ENCODE measurements at regions not wholly inside any gene's neighbourhood (a gene's known extent, or its start where the extent isn't known, plus 50 kb on each side); places are given as distances from the start of the nearest gene placed in this dataset.
"Not testable (repeated sequence)": the region's sequence is repeated elsewhere in the genome, so short reads cannot be mapped to it uniquely, and the experiment has no call there.

- DNase-seq (no peak), ATAC-seq (replicated peaks in 1 of 4) (no peak)
- H3K36me3 ChIP-seq (ENCODE audit: control insufficient read depth in 2 of 2, extremely low read depth in 1 of 2, insufficient read depth in 1 of 2, low read length in 1 of 2): no peaks in the 10 kb centered on the region
- H3K27ac ChIP-seq (ENCODE audit: low read length): no peak overlapping the region
- no peaks in the 10 kb centered on the region for H3K36me3 Mint-ChIP-seq
- H3K4me1 Mint-ChIP-seq: no peaks in the 10 kb centered on the region
- H3K9me3 ChIP-seq: no peaks in the 10 kb centered on the region
- peaks cover 4 to 6% (median 4%) of the 10 kb centered on the region in 3 donors for H3K9me3 Mint-ChIP-seq
- no peak overlapping the region for H3K4me3 ChIP-seq (ENCODE audit: control insufficient read depth in 1 of 2, extremely low read depth in 1 of 2, low read length in 1 of 2)
- no peaks in the 10 kb centered on the region for H3K27me3 ChIP-seq (replicated peaks in 1 of 2; ENCODE audit: control insufficient read depth in 2 of 2, extremely low read depth in 1 of 2, insufficient read depth in 2 of 2, low read length in 1 of 2)
- WGBS (ENCODE audit: insufficient coverage): 94% methylated on average over 31 of the region's 31 CpGs
- ChIA-PET POLR2A (no interaction called here), CTCF (no interaction called here)
- H3K4me3 Mint-ChIP-seq: no peak overlapping the region
- no peaks in the 10 kb centered on the region for H3K27me3 Mint-ChIP-seq
- no peak overlapping the region for H3K27ac Mint-ChIP-seq
- no peaks in the 10 kb centered on the region for H3K4me1 ChIP-seq (ENCODE audit: control insufficient read depth in 1 of 2, extremely low read depth in 1 of 2, insufficient read depth in 2 of 2, low read length in 2 of 2)
Measured at GRCh38 chr2:183892315-183892941, 705.9 kb upstream of the ZNF804A start.

DNA sequence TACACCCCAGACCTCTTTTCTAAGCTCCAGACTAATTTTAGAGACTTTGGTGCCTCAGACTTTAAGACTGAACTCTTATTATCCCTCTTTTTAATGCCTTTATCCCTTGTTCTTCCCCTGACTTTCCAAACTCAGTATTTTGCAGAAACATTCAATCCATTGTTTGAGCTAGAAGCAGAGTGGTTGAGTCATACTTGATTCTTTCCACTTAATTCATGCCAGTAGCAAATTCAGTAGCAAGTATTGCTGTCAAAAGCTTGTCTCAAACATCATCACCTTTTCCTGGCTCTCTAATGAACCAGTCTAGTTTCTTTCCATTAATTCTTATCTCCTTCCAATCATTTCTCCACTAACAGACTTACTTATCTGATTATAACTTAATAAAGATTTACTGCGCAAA, 699.7 kb upstream of the ZNF804A start:
- DNase-seq (no peak), ATAC-seq (replicated peaks in 1 of 4) (no peak)
- Histone ChIP-seq H3K4me1 (ENCODE audit: control insufficient read depth in 1 of 2, extremely low read depth in 1 of 2, insufficient read depth in 2 of 2, low read length in 2 of 2) (no peaks in the 10 kb centered on the region), H3K27me3 (replicated peaks in 1 of 2; ENCODE audit: control insufficient read depth in 2 of 2, extremely low read depth in 1 of 2, insufficient read depth in 2 of 2, low read length in 1 of 2) (no peaks in the 10 kb centered on the region), H3K4me3 (ENCODE audit: control insufficient read depth in 1 of 2, extremely low read depth in 1 of 2, low read length in 1 of 2) (no peak overlapping the region), H3K27ac (ENCODE audit: low read length) (no peak overlapping the region), H3K36me3 (ENCODE audit: control insufficient read depth in 2 of 2, extremely low read depth in 1 of 2, insufficient read depth in 1 of 2, low read length in 1 of 2) (no peaks in the 10 kb centered on the region), H3K9me3 (no peaks in the 10 kb centered on the region)
- Mint-ChIP-seq H3K27ac (no peak overlapping the region), H3K36me3 (no peaks in the 10 kb centered on the region), H3K9me3 (peaks cover 6 to 10% (median 9%) of the 10 kb centered on the region in 3 donors), H3K27me3 (no peaks in the 10 kb centered on the region), H3K4me1 (no peaks in the 10 kb centered on the region), H3K4me3 (no peak overlapping the region)
- no CpG with 5 or more reads among the region's 1 CpG for WGBS (ENCODE audit: insufficient coverage)
- ChIA-PET POLR2A (no interaction called here), CTCF (no interaction called here)

DNA sequence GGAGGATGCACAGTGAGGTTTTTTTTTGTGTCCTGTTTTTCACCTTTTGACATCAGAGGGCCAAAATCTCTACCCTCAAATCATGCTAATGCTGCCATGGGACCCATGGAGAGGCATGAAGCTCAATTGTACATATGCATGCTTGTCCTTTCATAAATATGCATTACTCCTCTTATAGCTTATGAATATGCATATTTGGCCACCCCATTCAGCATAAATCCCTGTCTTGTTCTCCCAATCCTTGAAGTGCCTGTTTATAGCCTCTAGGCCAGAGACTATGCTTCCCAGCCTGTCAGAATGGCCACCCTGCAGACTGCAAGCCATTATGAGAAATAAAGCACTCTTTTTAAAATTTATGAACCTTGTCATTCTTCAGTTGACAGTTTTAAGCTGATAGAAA, 696.4 kb upstream of the ZNF804A start:
- Mint-ChIP-seq H3K9me3 (peaks cover 3 to 10% (median 7%) of the 10 kb centered on the region in 3 donors), H3K27me3 (no peaks in the 10 kb centered on the region), H3K27ac (no peak overlapping the region), H3K36me3 (no peaks in the 10 kb centered on the region), H3K4me1 (no peaks in the 10 kb centered on the region), H3K4me3 (no peak overlapping the region)
- Histone ChIP-seq H3K9me3 (no peaks in the 10 kb centered on the region), H3K36me3 (ENCODE audit: control insufficient read depth in 2 of 2, extremely low read depth in 1 of 2, insufficient read depth in 1 of 2, low read length in 1 of 2) (no peaks in the 10 kb centered on the region), H3K27me3 (replicated peaks in 1 of 2; ENCODE audit: control insufficient read depth in 2 of 2, extremely low read depth in 1 of 2, insufficient read depth in 2 of 2, low read length in 1 of 2) (no peaks in the 10 kb centered on the region), H3K27ac (ENCODE audit: low read length) (no peak overlapping the region), H3K4me3 (ENCODE audit: control insufficient read depth in 1 of 2, extremely low read depth in 1 of 2, low read length in 1 of 2) (no peak overlapping the region), H3K4me1 (ENCODE audit: control insufficient read depth in 1 of 2, extremely low read depth in 1 of 2, insufficient read depth in 2 of 2, low read length in 2 of 2) (no peaks in the 10 kb centered on the region)
- ChIA-PET CTCF (no interaction called here), POLR2A (no interaction called here)
- no peak for DNase-seq
- no peak for ATAC-seq (replicated peaks in 1 of 4)

DNA sequence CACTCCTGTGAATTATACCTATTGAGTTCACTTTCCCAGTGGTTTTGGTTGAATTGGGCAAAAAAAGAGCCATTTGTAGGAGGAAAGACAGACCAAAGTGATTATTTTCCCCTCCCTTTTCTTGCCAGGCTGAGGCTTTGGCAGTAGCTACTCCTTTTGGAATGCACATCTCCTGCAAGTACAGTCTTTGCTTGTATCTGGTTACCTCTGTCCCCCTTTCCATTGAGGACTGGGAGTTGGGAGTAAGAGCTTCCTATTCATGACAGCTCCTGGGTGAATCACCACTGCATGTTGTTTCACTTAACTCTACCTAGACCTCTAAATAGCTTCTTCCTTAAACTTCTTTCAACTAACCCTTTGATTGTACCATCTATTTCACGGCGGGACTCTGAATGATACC, 695.3 kb upstream of the ZNF804A start:
- H3K9me3 Mint-ChIP-seq: peaks cover 3 to 10% (median 7%) of the 10 kb centered on the region in 3 donors
- no peak for ATAC-seq (replicated peaks in 1 of 4)
- H3K4me1 ChIP-seq (ENCODE audit: control insufficient read depth in 1 of 2, extremely low read depth in 1 of 2, insufficient read depth in 2 of 2, low read length in 2 of 2): no peaks in the 10 kb centered on the region
- CTCF ChIA-PET: no interaction called here
- no CpG with 5 or more reads among the region's 2 CpGs for WGBS (ENCODE audit: insufficient coverage)
- H3K27ac ChIP-seq (ENCODE audit: low read length): no peak overlapping the region
- POLR2A ChIA-PET: no interaction called here
- H3K36me3 Mint-ChIP-seq: no peaks in the 10 kb centered on the region
- H3K36me3 ChIP-seq (ENCODE audit: control insufficient read depth in 2 of 2, extremely low read depth in 1 of 2, insufficient read depth in 1 of 2, low read length in 1 of 2): no peaks in the 10 kb centered on the region
- H3K4me3 ChIP-seq (ENCODE audit: control insufficient read depth in 1 of 2, extremely low read depth in 1 of 2, low read length in 1 of 2): no peak overlapping the region
- H3K4me3 Mint-ChIP-seq: no peak overlapping the region
- H3K4me1 Mint-ChIP-seq: no peaks in the 10 kb centered on the region
- H3K27ac Mint-ChIP-seq: no peak overlapping the region
- H3K27me3 ChIP-seq (replicated peaks in 1 of 2; ENCODE audit: control insufficient read depth in 2 of 2, extremely low read depth in 1 of 2, insufficient read depth in 2 of 2, low read length in 1 of 2): no peaks in the 10 kb centered on the region
- H3K9me3 ChIP-seq: no peaks in the 10 kb centered on the region
- no peak for DNase-seq
- no peaks in the 10 kb centered on the region for H3K27me3 Mint-ChIP-seq

DNA sequence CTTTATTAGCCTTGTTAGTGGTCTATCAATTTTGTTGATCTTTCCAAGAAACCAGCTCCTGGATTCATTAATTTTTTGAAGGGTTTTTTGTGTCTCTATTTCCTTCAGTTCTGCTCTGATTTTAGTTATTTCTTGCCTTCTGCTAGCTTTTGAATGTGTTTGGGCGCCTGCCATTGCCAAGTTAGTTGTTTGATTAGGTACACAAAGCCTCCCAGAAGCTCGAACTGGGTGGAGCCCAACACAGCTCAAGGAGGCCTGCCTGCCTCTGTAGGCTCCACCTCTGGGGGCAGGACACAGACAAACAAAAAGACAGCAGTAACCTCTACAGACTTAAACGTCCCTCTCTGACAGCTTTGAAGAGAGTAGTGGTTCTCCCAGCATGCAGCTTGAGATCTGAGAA, 682.3 kb upstream of the ZNF804A start:
- ATAC-seq (replicated peaks in 1 of 4); H3K9me3 Mint-ChIP-seq; H3K27ac Mint-ChIP-seq; DNase-seq; H3K36me3 Mint-ChIP-seq; H3K4me1 Mint-ChIP-seq; H3K27me3 Mint-ChIP-seq; H3K27ac ChIP-seq (ENCODE audit: low read length); POLR2A ChIA-PET; CTCF ChIA-PET; H3K4me3 ChIP-seq (ENCODE audit: control insufficient read depth in 1 of 2, extremely low read depth in 1 of 2, low read length in 1 of 2); H3K4me3 Mint-ChIP-seq; H3K36me3 ChIP-seq (ENCODE audit: control insufficient read depth in 2 of 2, extremely low read depth in 1 of 2, insufficient read depth in 1 of 2, low read length in 1 of 2); H3K9me3 ChIP-seq; H3K27me3 ChIP-seq (replicated peaks in 1 of 2; ENCODE audit: control insufficient read depth in 2 of 2, extremely low read depth in 1 of 2, insufficient read depth in 2 of 2, low read length in 1 of 2); H3K4me1 ChIP-seq (ENCODE audit: control insufficient read depth in 1 of 2, extremely low read depth in 1 of 2, insufficient read depth in 2 of 2, low read length in 2 of 2): not testable (repeated sequence)
- WGBS (ENCODE audit: insufficient coverage): 71% methylated on average over 1 of the region's 3 CpGs

DNA sequence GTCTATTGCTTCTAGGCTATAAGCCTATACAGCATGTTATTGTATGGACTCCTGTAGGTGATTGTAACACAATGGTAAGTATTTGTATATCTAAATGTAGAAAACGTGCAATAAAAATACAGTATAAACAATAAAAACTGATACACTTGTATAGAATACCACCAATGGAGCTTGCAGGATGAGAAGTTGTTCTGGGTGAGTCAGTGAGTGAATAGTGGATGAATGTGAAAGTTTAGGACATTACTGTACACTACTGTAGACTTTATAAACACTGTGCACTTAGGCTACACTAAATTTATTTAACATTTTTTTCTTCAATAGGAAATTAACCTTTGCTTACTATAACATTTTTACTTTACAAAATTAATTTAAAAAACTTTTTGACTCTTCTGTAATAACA, 679.2 kb upstream of the ZNF804A start:
- H3K27me3 Mint-ChIP-seq: no peaks in the 10 kb centered on the region
- no peaks in the 10 kb centered on the region for H3K27me3 ChIP-seq (replicated peaks in 1 of 2; ENCODE audit: control insufficient read depth in 2 of 2, extremely low read depth in 1 of 2, insufficient read depth in 2 of 2, low read length in 1 of 2)
- no peak overlapping the region for H3K4me3 Mint-ChIP-seq
- ChIA-PET CTCF (no interaction called here), POLR2A (no interaction called here)
- peaks cover 3 to 13% (median 4%) of the 10 kb centered on the region in 3 donors for H3K9me3 Mint-ChIP-seq
- H3K4me1 ChIP-seq (ENCODE audit: control insufficient read depth in 1 of 2, extremely low read depth in 1 of 2, insufficient read depth in 2 of 2, low read length in 2 of 2): no peaks in the 10 kb centered on the region
- H3K27ac Mint-ChIP-seq: no peak overlapping the region
- ATAC-seq (replicated peaks in 1 of 4): no peak
- no peaks in the 10 kb centered on the region for H3K36me3 ChIP-seq (ENCODE audit: control insufficient read depth in 2 of 2, extremely low read depth in 1 of 2, insufficient read depth in 1 of 2, low read length in 1 of 2)
- no peaks in the 10 kb centered on the region for H3K4me1 Mint-ChIP-seq
- DNase-seq: no peak
- H3K36me3 Mint-ChIP-seq: no peaks in the 10 kb centered on the region
- no peak overlapping the region for H3K4me3 ChIP-seq (ENCODE audit: control insufficient read depth in 1 of 2, extremely low read depth in 1 of 2, low read length in 1 of 2)
- WGBS (ENCODE audit: insufficient coverage): no CpG with 5 or more reads among the region's 1 CpG
- no peaks in the 10 kb centered on the region for H3K9me3 ChIP-seq
- H3K27ac ChIP-seq (ENCODE audit: low read length): no peak overlapping the region

DNA sequence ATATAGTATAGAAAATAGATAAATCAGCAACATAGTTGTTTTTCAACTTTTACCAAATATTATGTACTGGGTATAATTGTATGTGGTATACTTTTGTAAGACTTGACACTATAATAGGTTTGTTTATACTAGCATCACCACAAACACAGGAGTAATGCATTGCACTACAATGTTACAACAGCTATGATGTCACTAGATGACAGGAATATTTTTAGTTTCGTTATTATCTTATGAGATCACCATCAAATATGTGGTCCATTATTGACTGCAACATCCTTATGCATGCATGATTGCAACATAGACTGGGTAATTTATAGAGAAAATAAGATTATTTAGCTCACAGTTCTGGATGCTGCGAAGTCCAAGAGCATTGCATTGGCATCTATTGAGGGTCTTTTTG, 678.4 kb upstream of the ZNF804A start:
- ATAC-seq (replicated peaks in 1 of 4) (no peak), DNase-seq (no peak)
- no peak overlapping the region for H3K4me3 ChIP-seq (ENCODE audit: control insufficient read depth in 1 of 2, extremely low read depth in 1 of 2, low read length in 1 of 2)
- no peaks in the 10 kb centered on the region for H3K9me3 ChIP-seq
- H3K27ac ChIP-seq (ENCODE audit: low read length): no peak overlapping the region
- no peaks in the 10 kb centered on the region for H3K4me1 ChIP-seq (ENCODE audit: control insufficient read depth in 1 of 2, extremely low read depth in 1 of 2, insufficient read depth in 2 of 2, low read length in 2 of 2)
- no peaks in the 10 kb centered on the region for H3K27me3 Mint-ChIP-seq
- no peaks in the 10 kb centered on the region for H3K36me3 ChIP-seq (ENCODE audit: control insufficient read depth in 2 of 2, extremely low read depth in 1 of 2, insufficient read depth in 1 of 2, low read length in 1 of 2)
- H3K4me1 Mint-ChIP-seq: no peaks in the 10 kb centered on the region
- H3K9me3 Mint-ChIP-seq: peaks cover 3 to 13% (median 4%) of the 10 kb centered on the region in 3 donors
- H3K27me3 ChIP-seq (replicated peaks in 1 of 2; ENCODE audit: control insufficient read depth in 2 of 2, extremely low read depth in 1 of 2, insufficient read depth in 2 of 2, low read length in 1 of 2): no peaks in the 10 kb centered on the region
- no peaks in the 10 kb centered on the region for H3K36me3 Mint-ChIP-seq
- CTCF ChIA-PET: no interaction called here
- WGBS (ENCODE audit: insufficient coverage): no CpG with 5 or more reads among the region's 2 CpGs
- H3K4me3 Mint-ChIP-seq: no peak overlapping the region
- no peak overlapping the region for H3K27ac Mint-ChIP-seq
- POLR2A ChIA-PET: no interaction called here
